ENCODE measurements at regions not wholly inside any gene's neighbourhood (a gene's known extent, or its start where the extent isn't known, plus 50 kb on each side); places are given as distances from the start of the nearest gene placed in this dataset.

GRCh38 chr12:71011261-71011660 is 90.7 kb upstream of the PTPRR start:
- H3K14ac ChIP-seq (ENCODE audit: insufficient read depth, low read length): no peak overlapping the region
- TF ChIP-seq CTCF (conservative IDR thresholded peaks at IDR 0.05): no peak
- Mint-ChIP-seq H3K4me3 (no peak overlapping the region), H3K4me1 (no peaks in the 10 kb centered on the region), H3K27me3 (ENCODE audit: low read depth) (no peaks in the 10 kb centered on the region), H3K9me3 (no peaks in the 10 kb centered on the region), H3K27ac (no peak overlapping the region), H3K36me3 (ENCODE audit: insufficient read depth in 1 of 3, low read depth in 3 of 3) (no peaks in the 10 kb centered on the region)
- H3K27me3 ChIP-seq (ENCODE audit: insufficient read depth, low read length): no peaks in the 10 kb centered on the region
- no peak overlapping the region for H3K9ac ChIP-seq (ENCODE audit: extremely low read depth, insufficient read length, low read length)
- no peaks in the 10 kb centered on the region for H3K9me3 ChIP-seq (ENCODE audit: control insufficient read depth, low read depth, low read length)
- H2BK12ac ChIP-seq (ENCODE audit: insufficient read length, low read depth, low read length): no peak overlapping the region
- no peak overlapping the region for H2BK20ac ChIP-seq (ENCODE audit: low read depth, low read length, poor library complexity, severe bottlenecking)
- H3K18ac ChIP-seq (ENCODE audit: insufficient read length, low read depth, low read length): no peak overlapping the region
- no peak overlapping the region for H3K27ac ChIP-seq (ENCODE audit: insufficient read length, low read depth, low read length)
- H3K23ac ChIP-seq (ENCODE audit: insufficient read length, low read depth, low read length): no peak overlapping the region
- no peak overlapping the region for H4K5ac ChIP-seq (ENCODE audit: insufficient read length, low read depth, low read length)
- H2BK15ac ChIP-seq (ENCODE audit: low read depth, low read length): no peak overlapping the region
- H3K4me1 ChIP-seq (ENCODE audit: insufficient read depth, low read length): no peaks in the 10 kb centered on the region
- no peak overlapping the region for H4K91ac ChIP-seq (ENCODE audit: insufficient read length, low read depth, low read length)
- H3K56ac ChIP-seq (ENCODE audit: insufficient read length, low read depth, low read length): no peak overlapping the region
- no peak overlapping the region for H3K4me2 ChIP-seq (ENCODE audit: insufficient read depth, insufficient read length, low read length)
- no peak overlapping the region for H3T11ph ChIP-seq (ENCODE audit: low read length)
- WGBS (ENCODE audit: extremely low coverage, insufficient read length, low lambda C conversion rate): no CpG with 5 or more reads among the region's 4 CpGs
- H3K79me1 ChIP-seq (ENCODE audit: insufficient read depth, low read depth, low read length, poor library complexity, severe bottlenecking): no peaks in the 10 kb centered on the region
- H4K8ac ChIP-seq (replicated peaks; ENCODE audit: insufficient read length, low read depth, low read length): no peak overlapping the region
- H4K20me1 ChIP-seq (ENCODE audit: control insufficient read depth, insufficient read depth, insufficient read length): no peaks in the 10 kb centered on the region
- H2AK5ac ChIP-seq (ENCODE audit: insufficient read length, low read length): no peak overlapping the region
- no peaks in the 10 kb centered on the region for H3K23me2 ChIP-seq (ENCODE audit: insufficient read length, low read depth, low read length, poor library complexity, severe bottlenecking)
- H3K4ac ChIP-seq (ENCODE audit: low read depth, low read length): no peak overlapping the region
- no peak for DNase-seq
- H2BK5ac ChIP-seq (ENCODE audit: insufficient read length, low read length): no peak overlapping the region
- H2BK120ac ChIP-seq (ENCODE audit: low read depth, low read length, poor library complexity, severe bottlenecking): no peak overlapping the region
- H2AFZ ChIP-seq (ENCODE audit: low read length): no peak overlapping the region
- H3K79me2 ChIP-seq (ENCODE audit: insufficient read depth, low read length): no peaks in the 10 kb centered on the region

Measured in H9 (cell line).